Caco-2 (cell line): ENCODE measurements at regions not wholly inside any gene's neighbourhood (a gene's known extent, or its start where the extent isn't known, plus 50 kb on each side); places are given as distances from the start of the nearest gene placed in this dataset.

Experiments used
- BruUV-seq: library from RNA; stranded (reverse); fragments of 400-500 nt; replicated peaks from 2 replicates; lab custom pipeline; 2021; lab: Mats Ljungman, UMichigan
- CTCF ChIA-PET: fragments of 300-600 bp; sonication (Branson Sonifier 250); formaldehyde crosslinking; loops from one replicate; lab custom pipeline; 2022; ENCODE audit warnings: antibody characterized with exemption; lab: Charles Lee
- POLR2A ChIA-PET: fragments of 300-600 bp; sonication (Branson Sonifier 250); formaldehyde crosslinking; loops from one replicate; lab custom pipeline; 2022; ENCODE audit warnings: antibody characterized with exemption; lab: Charles Lee
- DNase-seq, 2 experiments: peaks; one replicate each; pipeline versions ENCODE4 v3.0.0 to v3.0.0-alpha.2; 2020 to 2022
- H3K27me3 ChIP-seq: replicated peaks from 2 replicates; pipeline ENCODE4 v1.6.0; 2011; ENCODE audit warnings: low read length; ENCODE audit not compliant: control insufficient read depth, insufficient read depth
- H3K36me3 ChIP-seq: 2 replicates; pipeline ENCODE4 v1.5.1; 2011; ENCODE audit warnings: low read length; ENCODE audit not compliant: control insufficient read depth, insufficient read depth
- H3K4me1 ChIP-seq: fragments of 250-450 bp; sonication (Bioruptor Pico); 2 replicates; pipeline ENCODE4 v1.5.1; 2020; ENCODE audit warnings: mild to moderate bottlenecking
- H3K4me3 ChIP-seq: 2 replicates; pipeline ENCODE4 v1.5.1; 2011; ENCODE audit warnings: low read depth, mild to moderate bottlenecking, control low read depth, low read length
- H3K9me3 ChIP-seq: fragments of 250-450 bp; sonication (Bioruptor Pico); 2 replicates; pipeline ENCODE4 v1.5.1; 2020; ENCODE audit warnings: mild to moderate bottlenecking, moderate library complexity
- H3K27ac Mint-ChIP-seq: one replicate; pipeline ENCODE4 v1.8.0; 2022; ENCODE audit warnings: mixed read lengths; ENCODE audit not compliant: unreplicated experiment
- H3K27me3 Mint-ChIP-seq: one replicate; pipeline ENCODE4 v1.8.0; 2022; ENCODE audit warnings: mixed read lengths; ENCODE audit not compliant: insufficient read depth, unreplicated experiment
- H3K36me3 Mint-ChIP-seq: one replicate; pipeline ENCODE4 v1.8.0; 2022; ENCODE audit warnings: mild to moderate bottlenecking, mixed read lengths; ENCODE audit not compliant: insufficient read depth, unreplicated experiment
- H3K4me1 Mint-ChIP-seq: one replicate; pipeline ENCODE4 v1.8.0; 2022; ENCODE audit warnings: low read depth, mixed read lengths; ENCODE audit not compliant: unreplicated experiment
- H3K4me3 Mint-ChIP-seq: one replicate; pipeline ENCODE4 v1.8.0; 2022; ENCODE audit warnings: mild to moderate bottlenecking, moderate library complexity, mixed read lengths; ENCODE audit not compliant: unreplicated experiment
- H3K9me3 Mint-ChIP-seq: one replicate; pipeline ENCODE4 v1.8.0; 2022; ENCODE audit warnings: mixed read lengths; ENCODE audit not compliant: unreplicated experiment
- intact Hi-C: fragments of 100-400 bp; cut with micrococcal nuclease; formaldehyde crosslinking; loops from one replicate; pipeline ENCODE4 v1.10.0; 2022; ENCODE audit not compliant: unreplicated experiment
- TF ChIP-seq, protein P1 (sequence below), 2 experiments: fragments of 200-600 bp in 1 of 2; IDR thresholded peaks; 1 replicate in 1 of 2; 2 replicates in 1 of 2; pipeline versions ENCODE4 v1.5.1 to v1.8.0; 2011 to 2022; ENCODE audit warnings: antibody characterized with exemption in 1 of 2, control low read depth in 1 of 2, inconsistent platforms in 1 of 2, low read depth in 1 of 2, low read length in 1 of 2, mild to moderate bottlenecking in 1 of 2, moderate library complexity in 1 of 2; ENCODE audit not compliant: insufficient read depth in 1 of 2, severe bottlenecking in 1 of 2, unreplicated experiment in 1 of 2

DNA sequence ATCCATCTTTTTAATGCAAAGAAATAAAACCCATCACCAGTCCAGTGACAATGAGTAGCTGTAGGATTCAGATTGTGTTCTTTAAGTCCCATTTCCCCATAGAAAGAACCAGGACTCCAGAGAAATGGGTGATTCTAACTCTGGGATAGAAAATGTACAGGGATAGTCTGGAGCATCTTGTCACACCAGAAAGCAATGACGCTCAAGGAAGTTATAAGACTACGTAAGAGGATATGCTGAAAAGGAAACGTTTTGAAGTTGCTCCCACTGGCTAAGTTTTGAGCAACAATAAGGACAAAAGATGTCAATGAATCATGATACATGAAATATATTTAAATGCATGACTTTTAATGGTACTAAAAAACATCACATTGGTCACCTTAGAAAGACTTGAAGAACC is 360.1 kb downstream of the DLEU7 start:
- POLR2A ChIA-PET = no interaction called here
- H3K9me3 ChIP-seq = no peaks in the 10 kb centered on the region
- intact Hi-C loops = no loop called here
- Mint-ChIP-seq H3K27ac (no peak overlapping the region), H3K4me3 (no peak overlapping the region), H3K36me3 (no peaks in the 10 kb centered on the region), H3K4me1 (no peaks in the 10 kb centered on the region), H3K27me3 (no peaks in the 10 kb centered on the region), H3K9me3 (no peaks in the 10 kb centered on the region)
- no peak overlapping the region for H3K4me3 ChIP-seq
- no TSS peak for BruUV-seq
- TF ChIP-seq, protein P1, sequence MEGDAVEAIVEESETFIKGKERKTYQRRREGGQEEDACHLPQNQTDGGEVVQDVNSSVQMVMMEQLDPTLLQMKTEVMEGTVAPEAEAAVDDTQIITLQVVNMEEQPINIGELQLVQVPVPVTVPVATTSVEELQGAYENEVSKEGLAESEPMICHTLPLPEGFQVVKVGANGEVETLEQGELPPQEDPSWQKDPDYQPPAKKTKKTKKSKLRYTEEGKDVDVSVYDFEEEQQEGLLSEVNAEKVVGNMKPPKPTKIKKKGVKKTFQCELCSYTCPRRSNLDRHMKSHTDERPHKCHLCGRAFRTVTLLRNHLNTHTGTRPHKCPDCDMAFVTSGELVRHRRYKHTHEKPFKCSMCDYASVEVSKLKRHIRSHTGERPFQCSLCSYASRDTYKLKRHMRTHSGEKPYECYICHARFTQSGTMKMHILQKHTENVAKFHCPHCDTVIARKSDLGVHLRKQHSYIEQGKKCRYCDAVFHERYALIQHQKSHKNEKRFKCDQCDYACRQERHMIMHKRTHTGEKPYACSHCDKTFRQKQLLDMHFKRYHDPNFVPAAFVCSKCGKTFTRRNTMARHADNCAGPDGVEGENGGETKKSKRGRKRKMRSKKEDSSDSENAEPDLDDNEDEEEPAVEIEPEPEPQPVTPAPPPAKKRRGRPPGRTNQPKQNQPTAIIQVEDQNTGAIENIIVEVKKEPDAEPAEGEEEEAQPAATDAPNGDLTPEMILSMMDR (IDR thresholded peaks at IDR 0.05; ENCODE audit: insufficient read depth in 1 of 2, low read depth in 1 of 2, low read length in 1 of 2, severe bottlenecking in 1 of 2, unreplicated experiment in 1 of 2) = no peak
- no peaks in the 10 kb centered on the region for H3K4me1 ChIP-seq
- CTCF ChIA-PET = no interaction called here
- H3K27me3 ChIP-seq = no peaks in the 10 kb centered on the region
- no peaks in the 10 kb centered on the region for H3K36me3 ChIP-seq
- DNase-seq = no peak

DNA sequence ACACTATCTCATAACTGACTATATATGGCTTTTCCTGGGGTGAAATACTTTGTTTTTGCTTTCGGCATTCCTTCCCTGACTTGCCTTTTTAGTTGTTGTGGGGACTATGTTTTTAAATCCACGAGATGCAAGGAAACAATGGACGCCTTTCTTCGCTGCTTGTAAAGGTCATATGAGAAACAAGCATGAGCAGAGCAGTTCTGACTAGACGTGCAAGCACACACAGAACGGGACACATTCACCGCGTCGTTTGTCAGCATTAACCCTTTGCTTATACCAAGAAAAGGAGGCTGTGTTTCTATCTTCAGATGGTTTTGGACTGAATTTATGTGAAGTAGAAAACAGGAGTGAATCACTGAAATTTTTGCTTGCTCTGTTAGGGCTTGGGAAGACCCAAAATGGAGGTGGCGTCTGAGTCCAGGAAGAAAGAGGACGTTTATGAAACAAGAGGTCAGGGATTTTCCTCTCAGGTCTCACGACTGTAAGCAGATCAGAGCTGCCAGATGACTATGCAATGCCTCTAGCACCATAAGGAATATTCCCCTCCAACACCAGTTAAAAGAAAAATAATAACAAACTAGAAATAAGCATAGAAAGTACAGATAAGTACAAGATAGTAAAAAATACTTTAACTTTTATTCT is 358.9 kb downstream of the DLEU7 start:
- Mint-ChIP-seq H3K27me3 (no peaks in the 10 kb centered on the region), H3K36me3 (no peaks in the 10 kb centered on the region), H3K4me1 (no peaks in the 10 kb centered on the region), H3K27ac (no peak overlapping the region), H3K9me3 (no peaks in the 10 kb centered on the region), H3K4me3 (no peak overlapping the region)
- Histone ChIP-seq H3K4me3 (no peak overlapping the region), H3K4me1 (no peaks in the 10 kb centered on the region), H3K36me3 (no peaks in the 10 kb centered on the region), H3K27me3 (no peaks in the 10 kb centered on the region), H3K9me3 (no peaks in the 10 kb centered on the region)
- no TSS peak for BruUV-seq
- POLR2A ChIA-PET = no interaction called here
- CTCF ChIA-PET = no interaction called here
- TF ChIP-seq, protein P1 (IDR thresholded peaks at IDR 0.05; ENCODE audit: insufficient read depth in 1 of 2, low read depth in 1 of 2, low read length in 1 of 2, severe bottlenecking in 1 of 2, unreplicated experiment in 1 of 2) = no peak
- no peak for DNase-seq
- intact Hi-C loops = no loop called here

DNA sequence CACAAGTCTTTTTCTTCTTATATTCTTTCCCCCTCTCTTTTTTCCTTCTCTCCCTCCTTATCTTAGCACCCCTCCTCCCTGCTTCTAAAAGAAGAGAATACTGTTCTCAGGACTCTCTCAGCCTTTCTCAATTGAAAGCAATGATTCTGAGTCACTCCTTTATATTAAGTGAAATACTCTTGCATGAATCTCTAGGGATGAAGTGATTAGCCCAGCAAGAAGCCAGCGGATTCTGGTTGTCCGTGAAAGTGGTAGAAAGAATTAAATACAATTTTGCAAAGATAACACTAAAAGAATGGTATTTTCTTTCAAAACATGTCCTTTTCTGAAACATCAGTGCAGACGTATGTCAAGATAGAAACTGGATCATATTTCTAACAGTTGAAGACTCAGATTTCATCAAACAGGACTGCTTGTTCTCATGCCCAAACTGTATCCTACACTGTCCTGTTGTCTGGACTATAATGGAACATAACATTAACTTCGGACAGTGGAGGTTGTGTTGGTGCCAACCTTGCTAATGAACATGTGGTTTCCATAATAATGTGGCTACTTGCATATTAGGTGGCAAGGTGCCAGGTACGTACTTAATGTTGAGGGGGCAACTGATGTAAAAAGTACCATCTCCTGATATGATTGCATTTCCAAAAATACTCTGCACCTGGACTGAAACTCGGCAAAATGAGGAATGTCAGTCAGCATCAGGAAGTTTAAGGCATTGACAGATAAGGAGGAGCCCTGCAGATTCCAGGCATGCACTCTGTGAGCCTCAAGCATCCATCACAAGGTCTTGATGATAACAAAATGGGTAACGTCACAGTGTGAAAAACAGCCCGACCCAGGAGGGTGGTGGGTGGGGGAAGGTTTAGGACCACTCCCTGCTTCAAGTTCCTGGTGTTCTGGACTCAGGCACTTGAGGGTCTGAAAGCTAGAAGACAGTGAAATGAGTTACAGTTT is 357.2 kb downstream of the DLEU7 start:
- intact Hi-C loops = no loop called here
- TF ChIP-seq, protein P1 (IDR thresholded peaks at IDR 0.05; ENCODE audit: insufficient read depth in 1 of 2, low read depth in 1 of 2, low read length in 1 of 2, severe bottlenecking in 1 of 2, unreplicated experiment in 1 of 2) = no peak
- no peaks in the 10 kb centered on the region for H3K9me3 Mint-ChIP-seq
- no TSS peak for BruUV-seq
- no peak overlapping the region for H3K27ac Mint-ChIP-seq
- H3K4me1 Mint-ChIP-seq = no peaks in the 10 kb centered on the region
- ChIA-PET POLR2A (no interaction called here), CTCF (no interaction called here)
- H3K27me3 Mint-ChIP-seq = no peaks in the 10 kb centered on the region
- H3K36me3 Mint-ChIP-seq = no peaks in the 10 kb centered on the region
- DNase-seq = no peak
- Histone ChIP-seq H3K27me3 (no peaks in the 10 kb centered on the region), H3K9me3 (no peaks in the 10 kb centered on the region), H3K4me3 (no peak overlapping the region), H3K4me1 (no peaks in the 10 kb centered on the region), H3K36me3 (no peaks in the 10 kb centered on the region)
- H3K4me3 Mint-ChIP-seq = no peak overlapping the region
